ENCODE measurements at regions not wholly inside any gene's neighbourhood (a gene's known extent, or its start where the extent isn't known, plus 50 kb on each side); places are given as distances from the start of the nearest gene placed in this dataset.

GRCh38 chr18:78796693-78797455, 182.7 kb upstream of the SALL3 start:
- no peak for TF ChIP-seq SNAI2 (CRISPR knock-in tag; IDR thresholded peaks at IDR 0.05)
- TF ChIP-seq CSRNP3 (CRISPR knock-in tag; IDR thresholded peaks at IDR 0.05), result no peak
- TF ChIP-seq GLIS3 (CRISPR knock-in tag; IDR thresholded peaks at IDR 0.05), result no peak
- TF ChIP-seq POU6F1 (CRISPR knock-in tag; IDR thresholded peaks at IDR 0.05; ENCODE audit: borderline replicate concordance, low read depth), result no peak
- no peak for TF ChIP-seq PATZ1 (CRISPR knock-in tag; IDR thresholded peaks at IDR 0.05; ENCODE audit: borderline replicate concordance)
- TF ChIP-seq ZNF565 (CRISPR knock-in tag; conservative IDR thresholded peaks at IDR 0.05; ENCODE audit: low read depth), result no peak
- no peak for TF ChIP-seq ZFP30 (CRISPR knock-in tag; IDR thresholded peaks at IDR 0.05)
- no peak for TF ChIP-seq ZNF70 (CRISPR knock-in tag; IDR thresholded peaks at IDR 0.05)
- TF ChIP-seq ESRRG (CRISPR knock-in tag; IDR thresholded peaks at IDR 0.05), result no peak
- no peak for TF ChIP-seq OSR1 (CRISPR knock-in tag; IDR thresholded peaks at IDR 0.05)
